ENCODE measurements at regions not wholly inside any gene's neighbourhood (a gene's known extent, or its start where the extent isn't known, plus 50 kb on each side); places are given as distances from the start of the nearest gene placed in this dataset.
"Not testable (repeated sequence)": the region's sequence is repeated elsewhere in the genome, so short reads cannot be mapped to it uniquely, and the experiment has no call there.

- TF ChIP-seq ZNF274 (IDR thresholded peaks at IDR 0.05; ENCODE audit: low read depth, low read length); YY1 (IDR thresholded peaks at IDR 0.05; ENCODE audit: insufficient read depth, insufficient read length): not testable (repeated sequence)
Measured at GRCh38 chr1:30097851-30098250, 625.5 kb downstream of the MATN1 start.

Data from NT2/D1 (cell line).